ENCODE measurements at regions not wholly inside any gene's neighbourhood (a gene's known extent, or its start where the extent isn't known, plus 50 kb on each side); places are given as distances from the start of the nearest gene placed in this dataset.
"Not testable (repeated sequence)": the region's sequence is repeated elsewhere in the genome, so short reads cannot be mapped to it uniquely, and the experiment has no call there.

DNA sequence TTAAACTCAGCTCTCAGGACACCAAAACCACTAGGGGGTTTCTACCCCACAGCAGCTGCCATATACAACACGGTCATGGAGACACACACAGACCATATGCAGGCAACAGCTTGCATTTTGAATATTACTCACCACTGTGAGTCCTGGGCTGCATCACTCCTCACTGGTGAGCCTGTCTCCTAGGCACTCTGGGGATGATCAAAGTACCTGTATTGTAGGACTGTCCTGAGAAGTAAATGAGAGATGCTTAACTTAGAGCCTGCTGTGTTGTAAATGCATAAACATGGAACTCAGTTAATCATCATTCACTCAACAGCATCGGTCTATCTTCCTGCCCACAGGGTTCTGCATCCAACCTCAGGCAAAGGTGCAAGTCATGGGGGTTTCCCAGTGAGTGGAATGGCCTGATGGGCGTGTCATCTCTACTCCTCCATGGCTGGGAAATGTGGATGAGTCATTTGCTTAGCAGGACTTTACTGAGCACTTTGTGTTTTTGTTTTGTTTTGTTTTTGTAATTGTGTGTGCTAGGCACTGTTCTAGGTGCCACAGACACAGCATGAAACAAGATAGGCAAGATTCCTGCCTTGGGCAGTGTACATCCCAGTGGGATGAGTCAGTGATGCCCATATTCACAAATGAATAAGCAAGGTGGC, 1141.2 kb upstream of the TMEM132C start:
- no peak for DNase-seq (ENCODE audit: low read depth in 2 of 2)

GRCh38 chr12:127126260-127126628, 1140.7 kb upstream of the TMEM132C start:
- DNase-seq (ENCODE audit: low read depth in 2 of 2): no peak

DNA sequence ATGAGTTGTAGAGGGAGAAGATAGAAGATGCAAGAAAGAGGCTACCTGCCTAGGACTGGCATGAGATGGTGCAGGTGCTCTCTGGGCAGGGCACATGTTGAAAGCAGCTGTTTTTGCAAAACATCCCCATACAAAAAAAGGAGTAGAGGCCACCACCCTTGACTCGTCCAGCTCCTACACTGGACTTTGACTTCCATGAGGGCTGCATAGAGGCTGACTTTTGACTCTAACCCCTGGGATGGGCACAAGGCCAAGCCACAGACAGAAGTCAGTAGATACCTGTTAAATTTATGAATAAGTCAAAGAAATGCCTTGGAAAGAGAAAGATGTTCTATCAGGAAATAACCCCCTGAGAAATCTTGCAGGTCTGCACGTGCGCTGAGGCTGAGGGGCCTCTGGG, 1139.1 kb upstream of the TMEM132C start:
- DNase-seq (ENCODE audit: low read depth in 2 of 2): no peak

GRCh38 chr12:127130506-127131124, 1136.4 kb upstream of the TMEM132C start:
- DNase-seq (ENCODE audit: low read depth in 2 of 2): no peak

- no peak for DNase-seq (ENCODE audit: low read depth in 2 of 2)
Observed at GRCh38 chr12:127133675-127134335, 1133.2 kb upstream of the TMEM132C start.

DNA sequence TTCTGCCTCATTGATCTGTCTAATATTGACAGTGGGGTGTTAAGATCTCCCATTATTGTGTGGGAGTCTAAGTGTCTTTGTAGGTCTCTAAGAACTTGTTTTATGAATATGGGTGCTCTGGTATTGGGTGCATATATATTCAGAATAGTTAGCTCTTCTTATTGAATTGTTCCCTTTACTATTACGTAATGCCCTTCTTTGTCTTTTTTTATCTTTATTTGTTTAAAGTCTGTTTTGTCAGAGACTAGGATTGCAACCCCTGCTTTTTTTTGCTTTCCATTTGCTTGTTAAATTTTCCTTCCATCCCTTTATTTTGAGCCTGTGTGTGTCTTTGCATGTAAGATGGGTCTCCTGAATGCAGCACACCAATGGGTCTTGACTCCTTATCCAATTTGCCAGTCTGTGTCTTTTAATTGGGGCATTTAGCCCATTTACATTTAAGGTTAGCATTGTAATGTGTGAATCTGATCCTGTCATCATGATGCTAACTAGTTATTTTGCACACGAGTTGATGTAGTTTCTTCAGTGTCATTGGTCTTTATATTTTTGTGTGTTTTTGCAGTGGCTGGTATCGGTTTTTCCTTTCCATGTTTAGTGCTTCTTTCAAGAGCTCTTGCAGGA, 1126.0 kb upstream of the TMEM132C start:
- DNase-seq (ENCODE audit: low read depth in 2 of 2): not testable (repeated sequence)

DNA sequence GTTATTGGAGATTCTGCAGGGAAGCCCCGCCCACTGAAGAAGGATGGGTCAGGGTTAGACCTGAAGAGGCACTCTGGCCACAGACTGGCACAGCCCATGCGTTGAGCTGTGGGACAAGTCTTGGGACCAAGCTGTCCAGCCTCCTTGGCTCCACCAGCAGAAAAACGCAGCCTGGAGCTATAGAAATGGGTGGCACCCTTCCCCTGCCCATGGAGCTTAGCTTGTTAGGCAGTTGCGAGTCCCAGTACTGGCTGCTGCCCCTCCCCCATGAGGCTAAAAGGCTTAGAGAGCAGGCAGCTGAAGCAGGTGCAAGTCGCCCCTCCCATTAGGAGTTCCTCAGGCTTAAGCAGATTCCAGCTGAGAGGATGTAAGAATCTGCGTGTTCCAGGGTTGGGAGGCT, 1124.0 kb upstream of the TMEM132C start:
- DNase-seq (ENCODE audit: low read depth in 2 of 2): no peak

GRCh38 chr12:127144770-127145169, 1122.2 kb upstream of the TMEM132C start:
- DNase-seq (ENCODE audit: low read depth in 2 of 2): no peak

GRCh38 chr12:127145241-127145928, 1121.6 kb upstream of the TMEM132C start:
- no peak for DNase-seq (ENCODE audit: low read depth in 2 of 2)

- DNase-seq (ENCODE audit: low read depth in 2 of 2): peak; percentile 64 to 74
Observed at GRCh38 chr12:127145929-127146789, 1120.8 kb upstream of the TMEM132C start.

- DNase-seq (ENCODE audit: low read depth in 2 of 2): no peak
Observed at GRCh38 chr12:127146991-127147718, 1119.8 kb upstream of the TMEM132C start.

DNA sequence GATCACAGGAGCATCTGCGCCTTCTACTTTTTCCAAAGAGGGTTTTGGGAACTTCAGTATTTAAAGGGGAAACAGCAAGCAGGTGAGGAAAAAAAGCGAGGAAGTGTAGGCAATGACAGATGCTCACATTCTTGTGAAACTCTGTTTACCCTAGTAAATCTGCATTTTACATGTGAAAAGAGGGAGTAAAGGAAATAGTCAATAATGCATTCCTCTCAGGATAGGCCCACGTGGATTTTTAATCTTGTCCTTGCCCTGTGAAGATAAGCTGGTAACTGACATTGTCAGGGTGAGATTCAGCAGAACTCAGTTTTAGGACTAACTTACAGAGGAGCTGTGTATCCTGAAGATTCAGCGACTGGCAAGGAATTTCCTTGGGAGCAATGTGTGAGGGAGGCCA, 1119.2 kb upstream of the TMEM132C start:
- no peak for DNase-seq (ENCODE audit: low read depth in 2 of 2)

- no peak for DNase-seq (ENCODE audit: low read depth in 2 of 2)
Observed at GRCh38 chr12:127148318-127148717, 1118.7 kb upstream of the TMEM132C start.

- DNase-seq (ENCODE audit: low read depth in 2 of 2): no peak
Observed at GRCh38 chr12:127149226-127149964, 1117.6 kb upstream of the TMEM132C start.

DNA sequence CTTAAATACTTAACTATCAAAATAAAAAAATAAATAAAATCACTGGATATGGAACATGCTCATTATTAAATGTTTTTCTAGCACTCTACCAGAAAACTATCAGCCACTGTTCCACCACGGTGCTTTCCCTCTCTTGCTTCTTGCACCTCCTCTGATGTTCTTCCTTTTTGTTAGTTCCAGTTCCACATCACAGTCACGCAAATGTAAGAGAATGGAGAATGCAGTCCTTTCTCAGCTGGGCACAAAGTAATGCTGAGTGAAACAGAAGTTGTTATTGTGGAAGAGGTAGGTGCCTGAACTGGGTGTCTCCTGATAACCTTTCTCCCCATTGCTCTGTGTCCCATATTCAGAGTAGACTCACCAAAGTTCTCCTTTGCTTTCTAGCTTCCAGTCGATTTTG, 1116.9 kb upstream of the TMEM132C start:
- DNase-seq (ENCODE audit: low read depth in 2 of 2): no peak

- no peak for DNase-seq (ENCODE audit: low read depth in 2 of 2)
Observed at GRCh38 chr12:127150479-127150878, 1116.5 kb upstream of the TMEM132C start.

GRCh38 chr12:127150956-127151355, 1116.0 kb upstream of the TMEM132C start:
- DNase-seq (ENCODE audit: low read depth in 2 of 2): no peak

GRCh38 chr12:127153996-127154395, 1113.0 kb upstream of the TMEM132C start:
- DNase-seq (ENCODE audit: low read depth in 2 of 2): no peak

DNA sequence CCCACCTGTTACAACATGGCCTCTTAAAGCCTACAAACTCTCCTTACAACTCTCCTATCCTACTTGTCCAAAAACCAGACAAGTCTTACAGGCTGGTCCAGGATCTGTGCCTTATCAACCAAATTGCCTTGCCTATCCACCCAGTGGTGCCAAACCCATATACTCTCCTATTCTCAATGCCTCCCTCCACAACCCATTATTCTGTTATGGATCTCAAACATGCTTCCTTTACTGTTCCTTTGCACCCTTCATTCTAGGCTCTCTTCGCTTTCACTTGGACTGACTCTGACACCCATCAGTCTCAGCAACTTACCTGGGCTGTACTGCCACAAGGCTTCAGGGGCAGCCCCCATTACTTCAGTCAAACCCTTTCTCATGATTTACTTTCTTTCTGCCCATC, 1112.1 kb upstream of the TMEM132C start:
- DNase-seq (ENCODE audit: low read depth in 2 of 2): not testable (repeated sequence)

Measured in activated CD4-positive, alpha-beta T cell treated with anti-CD3 and anti-CD28 coated beads for 24 hours (primary cell).